ENCODE measurements at regions not wholly inside any gene's neighbourhood (a gene's known extent, or its start where the extent isn't known, plus 50 kb on each side); places are given as distances from the start of the nearest gene placed in this dataset.

- ChIA-PET CTCF (interaction anchor here (2.5 kb wide), 1 partner anchor 48 kb away, joined by 12 read pairs; no protein-coding TSS in a partner anchor), POLR2A (interaction anchor here (0.7 to 1.0 kb wide), 5 partner anchors 11 to 77 kb away, joined by 3 to 6 read pairs (median 5); no protein-coding TSS in a partner anchor)
- Histone ChIP-seq H3K9me3 (ENCODE audit: control insufficient read depth, insufficient read depth, low read length) (peaks cover 13% of the 10 kb centered on the region), H3K27me3 (ENCODE audit: control insufficient read depth, insufficient read depth, low read length) (no peaks in the 10 kb centered on the region), H3K27ac (ENCODE audit: low read depth, low read length) (no peak overlapping the region), H3K4me3 (ENCODE audit: low read depth, low read length) (no peak overlapping the region)
- DNase-seq (ENCODE audit: low read depth, low spot score): no peak
- TF ChIP-seq CTCF (IDR thresholded peaks at IDR 0.05; ENCODE audit: low read depth, low read length): no peak
Observed at GRCh38 chr13:31956980-31957644, 74.5 kb upstream of the FRY start.

GRCh38 chr13:31957772-31958171, 73.8 kb upstream of the FRY start:
- POLR2A ChIA-PET: interaction anchor here (0.9 kb wide), 1 partner anchor 13 kb away, joined by 3 read pairs; no protein-coding TSS in a partner anchor
- Histone ChIP-seq H3K4me3 (ENCODE audit: low read depth, low read length) (no peak overlapping the region), H3K9me3 (ENCODE audit: control insufficient read depth, insufficient read depth, low read length) (peaks cover 8% of the 10 kb centered on the region), H3K27me3 (ENCODE audit: control insufficient read depth, insufficient read depth, low read length) (no peaks in the 10 kb centered on the region), H3K27ac (ENCODE audit: low read depth, low read length) (no peak overlapping the region)
- DNase-seq (ENCODE audit: low read depth, low spot score): no peak
- TF ChIP-seq CTCF (IDR thresholded peaks at IDR 0.05; ENCODE audit: low read depth, low read length): no peak
- CTCF ChIA-PET: interaction anchor here (0.5 kb wide), 1 partner anchor 526 kb away, joined by 3 read pairs; no protein-coding TSS in a partner anchor

- peaks cover 3% of the 10 kb centered on the region; the same call in 1 of the 2 replicates for H3K9me3 ChIP-seq (ENCODE audit: control insufficient read depth, insufficient read depth, low read length)
- no peaks in the 10 kb centered on the region for H3K27me3 ChIP-seq (ENCODE audit: control insufficient read depth, insufficient read depth, low read length)
- H3K27ac ChIP-seq (ENCODE audit: low read depth, low read length): no peak overlapping the region
- ChIA-PET POLR2A (interaction anchor here (1.1 kb wide), 1 partner anchor 17 kb away, joined by 3 read pairs; no protein-coding TSS in a partner anchor), CTCF (interaction anchor here (1.4 to 2.4 kb wide), 2 partner anchors 39 to 53 kb away, joined by 5 to 14 read pairs; no protein-coding TSS in a partner anchor)
- H3K4me3 ChIP-seq (ENCODE audit: low read depth, low read length): no peak overlapping the region
- no peak for TF ChIP-seq CTCF (IDR thresholded peaks at IDR 0.05; ENCODE audit: low read depth, low read length)
- no peak for DNase-seq (ENCODE audit: low read depth, low spot score)
Observed at GRCh38 chr13:31962731-31963370, 68.7 kb upstream of the FRY start.

GRCh38 chr13:31963631-31964030, 67.9 kb upstream of the FRY start:
- ChIA-PET POLR2A (no interaction called here), CTCF (interaction anchor here (1.4 to 2.4 kb wide), 2 partner anchors 38 to 54 kb away, joined by 5 to 14 read pairs; no protein-coding TSS in a partner anchor)
- no peak overlapping the region for H3K27ac ChIP-seq (ENCODE audit: low read depth, low read length)
- no peak for DNase-seq (ENCODE audit: low read depth, low spot score)
- H3K27me3 ChIP-seq (ENCODE audit: control insufficient read depth, insufficient read depth, low read length): no peaks in the 10 kb centered on the region
- TF ChIP-seq CTCF (IDR thresholded peaks at IDR 0.05; ENCODE audit: low read depth, low read length): no peak
- H3K4me3 ChIP-seq (ENCODE audit: low read depth, low read length): no peak overlapping the region
- H3K9me3 ChIP-seq (ENCODE audit: control insufficient read depth, insufficient read depth, low read length): no peaks in the 10 kb centered on the region

DNA sequence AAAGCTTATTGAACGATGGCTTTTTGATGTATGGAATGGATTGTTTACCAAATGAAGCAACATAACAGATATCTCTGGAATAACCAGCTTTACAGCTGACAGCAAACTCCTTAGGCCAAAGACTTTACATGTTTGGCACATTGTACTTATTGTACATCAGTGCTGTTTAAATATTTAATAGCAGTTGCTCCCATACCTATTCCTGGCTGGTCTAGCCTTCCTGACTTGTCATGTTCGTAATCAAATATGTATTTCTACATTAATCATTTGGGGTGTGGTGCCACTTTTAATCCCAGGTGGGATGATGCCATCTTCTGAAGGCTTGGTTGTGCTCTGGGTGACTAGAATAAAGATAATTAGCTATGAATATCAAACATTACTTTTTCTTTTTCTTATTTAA, 67.4 kb upstream of the FRY start:
- Histone ChIP-seq H3K9me3 (ENCODE audit: control insufficient read depth, insufficient read depth, low read length) (no peaks in the 10 kb centered on the region), H3K27ac (ENCODE audit: low read depth, low read length) (no peak overlapping the region), H3K27me3 (ENCODE audit: control insufficient read depth, insufficient read depth, low read length) (no peaks in the 10 kb centered on the region), H3K4me3 (ENCODE audit: low read depth, low read length) (no peak overlapping the region)
- ChIA-PET POLR2A (no interaction called here), CTCF (interaction anchor here (0.9 to 2.4 kb wide), 2 partner anchors 54 kb away, joined by 3 to 14 read pairs; no protein-coding TSS in a partner anchor)
- no peak for DNase-seq (ENCODE audit: low read depth, low spot score)
- TF ChIP-seq CTCF (IDR thresholded peaks at IDR 0.05; ENCODE audit: low read depth, low read length): no peak
